Keratinocyte (primary cell): ENCODE measurements at regions not wholly inside any gene's neighbourhood (a gene's known extent, or its start where the extent isn't known, plus 50 kb on each side); places are given as distances from the start of the nearest gene placed in this dataset.

ENCODE experiments used
- DNase-seq: peaks from one replicate; pipeline ENCODE4 v3.0.0-alpha.2; 2011; ENCODE audit warnings: low read depth, missing footprints, low spot score
- FAIRE-seq: peaks from 2 replicates; lab custom pipeline; 2011; peaks lifted over from hg19 to GRCh38; lab: Jason Lieb, UNC
- H2AFZ ChIP-seq: 2 replicates; pipeline ENCODE4 v1.6.0; 2012; ENCODE audit warnings: low read length, control low read depth, inconsistent platforms; ENCODE audit not compliant: control insufficient read depth
- H3K27ac ChIP-seq: 2 replicates; pipeline ENCODE4 v1.5.1; 2011; ENCODE audit warnings: low read length; ENCODE audit not compliant: control insufficient read depth, insufficient read depth
- H3K27me3 ChIP-seq: 3 replicates; pipeline ENCODE4 v1.6.0; 2011; ENCODE audit warnings: low read length; ENCODE audit not compliant: control insufficient read depth, insufficient read depth; ENCODE audit errors: extremely low read depth
- H3K36me3 ChIP-seq, 2 experiments: 2 replicates in 1 of 2; 3 replicates in 1 of 2; pipeline ENCODE4 v1.5.1; 2011; ENCODE audit warnings: low read length in 2 of 2, mild to moderate bottlenecking in 1 of 2; ENCODE audit not compliant: control insufficient read depth in 2 of 2, insufficient read depth in 2 of 2; ENCODE audit errors: extremely low read depth in 1 of 2
- H3K4me1 ChIP-seq: 3 replicates; pipeline ENCODE4 v1.5.1; 2011; ENCODE audit warnings: low read length; ENCODE audit not compliant: control insufficient read depth, insufficient read depth; ENCODE audit errors: extremely low read depth
- H3K4me2 ChIP-seq: 3 replicates; pipeline ENCODE4 v1.6.0; 2011; ENCODE audit warnings: low read depth, low read length; ENCODE audit not compliant: control insufficient read depth, insufficient read depth; ENCODE audit errors: extremely low read depth
- H3K4me3 ChIP-seq, 3 experiments: fragments of 200-600 bp in 1 of 3; sonication (generic) in 1 of 3; 2 replicates in 2 of 3; 3 replicates in 1 of 3; pipeline ENCODE4 v1.5.1; 2011 to 2016; ENCODE audit warnings: low read length in 3 of 3, mild to moderate bottlenecking in 3 of 3, control low read depth in 2 of 3, inconsistent platforms in 1 of 3, low read depth in 1 of 3, mixed read lengths in 1 of 3, mixed run types in 1 of 3, moderate library complexity in 1 of 3; ENCODE audit not compliant: control insufficient read depth in 2 of 3, insufficient read depth in 2 of 3; ENCODE audit errors: extremely low read depth in 1 of 3
- H3K79me2 ChIP-seq: 2 replicates; pipeline ENCODE4 v1.6.0; 2012; ENCODE audit warnings: low read length; ENCODE audit not compliant: control insufficient read depth, insufficient read depth
- H3K9ac ChIP-seq: 3 replicates; pipeline ENCODE4 v1.6.0; 2011; ENCODE audit warnings: low read length; ENCODE audit not compliant: control insufficient read depth, insufficient read depth; ENCODE audit errors: extremely low read depth
- H3K9me1 ChIP-seq: 3 replicates; pipeline ENCODE4 v1.6.0; 2011; ENCODE audit warnings: low read length; ENCODE audit not compliant: control insufficient read depth, insufficient read depth; ENCODE audit errors: extremely low read depth
- H3K9me3 ChIP-seq: 2 replicates; pipeline ENCODE4 v1.5.1; 2012; ENCODE audit warnings: low read depth, low read length; ENCODE audit not compliant: control insufficient read depth
- H4K20me1 ChIP-seq: 3 replicates; pipeline ENCODE4 v1.6.0; 2011; ENCODE audit warnings: low read length; ENCODE audit not compliant: control insufficient read depth, insufficient read depth; ENCODE audit errors: extremely low read depth
- EZH2 ChIP-seq: IDR thresholded peaks from one replicate; pipeline ENCODE4 v1.6.1; 2012; ENCODE audit warnings: inconsistent platforms, mild to moderate bottlenecking, low read length, moderate library complexity
- dilution Hi-C: fragments of 300-500 bp; cut with MboI; formaldehyde crosslinking; loops from one replicate; pipeline ENCODE4 v1.7.0; 2020; ENCODE audit warnings: low sequenced_read_pairs; ENCODE audit not compliant: extremely low pct_ligation_motif_present
- TF ChIP-seq, protein P1 (sequence below), 3 experiments: IDR thresholded peaks in 1 of 3; conservative IDR thresholded peaks in 1 of 3; optimal IDR thresholded peaks in 1 of 3; 2 replicates in 2 of 3; 3 replicates in 1 of 3; pipeline versions ENCODE3 to v1.5.1; 2011; ENCODE audit warnings: low read length in 3 of 3, mild to moderate bottlenecking in 3 of 3, moderate library complexity in 2 of 3, control low read depth in 1 of 3, inconsistent platforms in 1 of 3; ENCODE audit not compliant: insufficient read depth in 2 of 3; ENCODE audit errors: extremely low read depth in 1 of 3

DNA sequence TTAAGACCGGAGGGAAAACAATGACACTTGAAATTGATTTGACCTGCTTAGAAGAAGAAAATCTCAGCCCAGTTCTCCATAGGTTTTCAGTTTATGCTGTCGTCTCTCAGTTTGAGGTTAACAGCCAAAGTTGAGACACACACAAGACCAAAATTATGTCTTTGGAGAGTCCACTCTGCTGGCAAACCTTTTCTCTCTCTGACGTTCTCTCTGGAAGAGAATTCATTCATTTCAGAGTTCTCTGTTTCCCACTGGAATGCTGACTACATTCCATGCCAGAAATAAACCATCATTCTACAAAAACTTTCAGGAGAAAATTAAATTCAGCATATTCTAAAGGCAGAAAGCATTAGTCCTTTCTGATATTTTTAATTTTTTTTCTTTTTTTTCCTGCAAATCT, 155.2 kb downstream of the TFAP2A start:
- H3K27ac ChIP-seq, result no peak overlapping the region
- TF ChIP-seq EZH2, result no peak
- TF ChIP-seq, protein P1, sequence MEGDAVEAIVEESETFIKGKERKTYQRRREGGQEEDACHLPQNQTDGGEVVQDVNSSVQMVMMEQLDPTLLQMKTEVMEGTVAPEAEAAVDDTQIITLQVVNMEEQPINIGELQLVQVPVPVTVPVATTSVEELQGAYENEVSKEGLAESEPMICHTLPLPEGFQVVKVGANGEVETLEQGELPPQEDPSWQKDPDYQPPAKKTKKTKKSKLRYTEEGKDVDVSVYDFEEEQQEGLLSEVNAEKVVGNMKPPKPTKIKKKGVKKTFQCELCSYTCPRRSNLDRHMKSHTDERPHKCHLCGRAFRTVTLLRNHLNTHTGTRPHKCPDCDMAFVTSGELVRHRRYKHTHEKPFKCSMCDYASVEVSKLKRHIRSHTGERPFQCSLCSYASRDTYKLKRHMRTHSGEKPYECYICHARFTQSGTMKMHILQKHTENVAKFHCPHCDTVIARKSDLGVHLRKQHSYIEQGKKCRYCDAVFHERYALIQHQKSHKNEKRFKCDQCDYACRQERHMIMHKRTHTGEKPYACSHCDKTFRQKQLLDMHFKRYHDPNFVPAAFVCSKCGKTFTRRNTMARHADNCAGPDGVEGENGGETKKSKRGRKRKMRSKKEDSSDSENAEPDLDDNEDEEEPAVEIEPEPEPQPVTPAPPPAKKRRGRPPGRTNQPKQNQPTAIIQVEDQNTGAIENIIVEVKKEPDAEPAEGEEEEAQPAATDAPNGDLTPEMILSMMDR (optimal IDR thresholded peaks at IDR 0.05 in 1 of 3, IDR thresholded peaks at IDR 0.05 in 1 of 3, conservative IDR thresholded peaks at IDR 0.05 in 1 of 3; ENCODE audit: extremely low read depth in 1 of 3, insufficient read depth in 2 of 3, low read length in 3 of 3), result no peak
- no peak overlapping the region for H3K4me2 ChIP-seq
- H3K4me3 ChIP-seq, result no peak overlapping the region
- no peak overlapping the region for H2AFZ ChIP-seq
- DNase-seq (no peak), FAIRE-seq (no peak)
- no peaks in the 10 kb centered on the region for H4K20me1 ChIP-seq
- no peaks in the 10 kb centered on the region for H3K36me3 ChIP-seq
- H3K9ac ChIP-seq, result no peak overlapping the region
- no peaks in the 10 kb centered on the region for H3K9me1 ChIP-seq
- no peaks in the 10 kb centered on the region for H3K27me3 ChIP-seq
- H3K9me3 ChIP-seq, result no peaks in the 10 kb centered on the region
- no peaks in the 10 kb centered on the region for H3K79me2 ChIP-seq
- no peaks in the 10 kb centered on the region for H3K4me1 ChIP-seq
- dilution Hi-C loops, result no loop called here

- Histone ChIP-seq H4K20me1 (no peaks in the 10 kb centered on the region), H3K9me1 (no peaks in the 10 kb centered on the region), H3K4me3 (no peak overlapping the region), H3K27ac (no peak overlapping the region), H3K27me3 (no peaks in the 10 kb centered on the region), H3K9me3 (no peaks in the 10 kb centered on the region), H2AFZ (no peak overlapping the region), H3K36me3 (no peaks in the 10 kb centered on the region), H3K9ac (no peak overlapping the region), H3K4me2 (no peak overlapping the region), H3K79me2 (no peaks in the 10 kb centered on the region), H3K4me1 (no peaks in the 10 kb centered on the region)
- dilution Hi-C loops, result no loop called here
- no peak for TF ChIP-seq EZH2
- TF ChIP-seq, protein P1 (optimal IDR thresholded peaks at IDR 0.05 in 1 of 3, IDR thresholded peaks at IDR 0.05 in 1 of 3, conservative IDR thresholded peaks at IDR 0.05 in 1 of 3; ENCODE audit: extremely low read depth in 1 of 3, insufficient read depth in 2 of 3, low read length in 3 of 3), result no peak
- DNase-seq (no peak), FAIRE-seq (no peak)
These were observed 156.5 kb downstream of the TFAP2A start for GRCh38 chr6:10258341-10258740.
